HepG2 (cell line): ENCODE measurements at regions not wholly inside any gene's neighbourhood (a gene's known extent, or its start where the extent isn't known, plus 50 kb on each side); places are given as distances from the start of the nearest gene placed in this dataset.

ENCODE experiments used
- ATAC-seq: fragments of 200-7000 bp; cut with Tn5 transposase; 3 replicates; pipeline ENCODE4 v1.9.1; 2020; ENCODE audit warnings: mild to moderate bottlenecking, moderate library complexity
- BruUV-seq: library from RNA; stranded (reverse); fragments of 400-500 nt; replicated peaks from 2 replicates; lab custom pipeline; 2021; lab: Mats Ljungman, UMichigan
- CTCF ChIA-PET: fragments of 300-600 bp; formaldehyde crosslinking; extraction: SDS; loops from one replicate; lab custom pipeline; 2021; ENCODE audit warnings: low total read pairs, inconsistent platforms, low intra/inter-chr PET ratio; lab: Yijun Ruan, JAX
- POLR2A ChIA-PET: fragments of 350-600 bp; sonication (Branson Sonifier 250); formaldehyde crosslinking; loops from one replicate; lab custom pipeline; 2020; ENCODE audit warnings: antibody characterized with exemption, inconsistent platforms; lab: Yijun Ruan, JAX
- DNase-seq: peaks from one replicate; pipeline ENCODE4 v3.0.0-alpha.2; 2015; ENCODE audit warnings: low spot score
- FAIRE-seq: peaks from 3 replicates; lab custom pipeline; 2011; peaks lifted over from hg19 to GRCh38; lab: Jason Lieb, UNC
- H2AFZ ChIP-seq: one replicate; pipeline ENCODE4 v1.6.1; 2011; ENCODE audit warnings: low read length, inconsistent platforms
- H3K27ac ChIP-seq: fragments of 300-600 bp; 3 replicates; pipeline ENCODE4 v1.8.0; 2011; ENCODE audit warnings: mixed run types, mild to moderate bottlenecking, mixed read lengths, low read length, inconsistent platforms; ENCODE audit not compliant: insufficient read depth; ENCODE audit errors: extremely low read length
- H3K27me3 ChIP-seq, 2 experiments: fragments of 200-600 bp in 1 of 2; 2 replicates in 1 of 2; 3 replicates in 1 of 2; pipeline versions ENCODE4 v1.6.0 to v1.8.0; 2011; ENCODE audit warnings: low read length in 2 of 2, mild to moderate bottlenecking in 2 of 2, moderate library complexity in 2 of 2, inconsistent platforms in 1 of 2; ENCODE audit not compliant: insufficient read depth in 2 of 2, control insufficient read depth in 1 of 2
- H3K36me3 ChIP-seq, 2 experiments: fragments of 200-600 bp in 1 of 2; replicated peaks in 1 of 2; 2 replicates in 1 of 2; 3 replicates in 1 of 2; pipeline versions ENCODE4 v1.5.1 to v1.8.0; 2011; ENCODE audit warnings: low read length in 2 of 2, inconsistent platforms in 1 of 2; ENCODE audit not compliant: insufficient read depth in 2 of 2, control insufficient read depth in 1 of 2
- H3K4me1 ChIP-seq: 2 replicates; pipeline ENCODE4 v1.5.1; 2012; ENCODE audit warnings: low read length, inconsistent platforms; ENCODE audit not compliant: insufficient read depth
- H3K4me2 ChIP-seq: 2 replicates; pipeline ENCODE4 v1.6.0; 2011; ENCODE audit warnings: low read depth, low read length, inconsistent platforms
- H3K4me3 ChIP-seq, 3 experiments: fragments of 200-600 bp in 1 of 3; sonication (generic), shearing (Covaris generic) in 1 of 3; replicated peaks in 1 of 3; 2 replicates each; pipeline ENCODE4 v1.5.1; 2011 to 2016; ENCODE audit warnings: low read length in 3 of 3, inconsistent platforms in 2 of 3, low read depth in 2 of 3, mild to moderate bottlenecking in 2 of 3, control low read depth in 1 of 3, mixed read lengths in 1 of 3; ENCODE audit not compliant: insufficient read depth in 1 of 3
- H3K79me2 ChIP-seq: one replicate; pipeline ENCODE4 v1.6.1; 2011; ENCODE audit warnings: low read length, inconsistent platforms; ENCODE audit not compliant: insufficient read depth
- H3K9ac ChIP-seq: 2 replicates; pipeline ENCODE4 v1.6.0; 2011; ENCODE audit warnings: mild to moderate bottlenecking, low read depth, low read length, inconsistent platforms; ENCODE audit not compliant: insufficient read depth
- H3K9me3 ChIP-seq: 2 replicates; pipeline ENCODE4 v1.5.1; 2012; ENCODE audit warnings: mild to moderate bottlenecking, low read length
- H4K20me1 ChIP-seq: 2 replicates; pipeline ENCODE4 v1.6.0; 2011; ENCODE audit warnings: inconsistent platforms, mild to moderate bottlenecking, low read length, moderate library complexity; ENCODE audit not compliant: insufficient read depth
- GABPA ChIP-seq, 2 experiments: IDR thresholded peaks; 2 replicates each; pipeline ENCODE4 v1.6.1; 2011 to 2016; ENCODE audit warnings: low read depth in 2 of 2, low read length in 1 of 2, missing biosample characterization in 1 of 2, missing genetic modification characterization in 1 of 2
- HCFC1 ChIP-seq: fragments of 150-350 bp; IDR thresholded peaks from 2 replicates; pipeline ENCODE4 v1.6.1; 2014; ENCODE audit warnings: low read depth, low read length
- TARDBP ChIP-seq: sonication (generic); formaldehyde crosslinking; IDR thresholded peaks from 2 replicates; pipeline ENCODE4 v1.8.0; 2022; ENCODE audit warnings: mild to moderate bottlenecking, missing genetic modification reagents
- ZNF256 ChIP-seq: sonication (generic); formaldehyde crosslinking; conservative IDR thresholded peaks from 2 replicates; pipeline ENCODE4 v1.4.0; 2020; ENCODE audit warnings: missing genetic modification reagents
- ZNF431 ChIP-seq: sonication (generic); formaldehyde crosslinking; IDR thresholded peaks from 2 replicates; pipeline ENCODE4 v1.9.0; 2022; ENCODE audit warnings: missing genetic modification reagents, low read depth, mild to moderate bottlenecking, borderline replicate concordance
- ZNF44 ChIP-seq: sonication (generic); formaldehyde crosslinking; IDR thresholded peaks from 2 replicates; pipeline ENCODE4 v1.5.1; 2020; ENCODE audit warnings: mild to moderate bottlenecking, missing genetic modification reagents
- ZNF549 ChIP-seq: sonication (generic); formaldehyde crosslinking; IDR thresholded peaks from 2 replicates; pipeline ENCODE4 v1.5.0; 2020; ENCODE audit warnings: missing genetic modification reagents
- ZNF570 ChIP-seq: sonication (generic); formaldehyde crosslinking; IDR thresholded peaks from 2 replicates; pipeline ENCODE4 v1.4.0; 2020; ENCODE audit warnings: mild to moderate bottlenecking, missing genetic modification reagents, borderline replicate concordance
- ZNF605 ChIP-seq: sonication (generic); formaldehyde crosslinking; IDR thresholded peaks from 2 replicates; pipeline ENCODE4 v1.8.0; 2022; ENCODE audit warnings: mild to moderate bottlenecking, missing genetic modification reagents
- WGBS: methylation state at CpG from one replicate; pipeline ENCODE4 v1.1.6; 2017; ENCODE audit warnings: low lambda C conversion rate; 5-methylcytosine and 5-hydroxymethylcytosine counted together
- in situ Hi-C: cut with HindIII; loops from 2 replicates; pipeline ENCODE4 v1.10.0; 2017; ENCODE audit warnings: low pct_unique_long_range_greater_than_20kb; ENCODE audit not compliant: extremely low pct_ligation_motif_present
- intact Hi-C: fragments of 100-400 bp; cut with micrococcal nuclease; formaldehyde crosslinking; loops from one replicate; pipeline ENCODE4 v1.10.0; 2022; ENCODE audit not compliant: unreplicated experiment
- TF ChIP-seq, protein P1 (sequence below): sonication (generic); formaldehyde crosslinking; IDR thresholded peaks from 2 replicates; pipeline ENCODE4 v1.4.0; 2020; ENCODE audit warnings: mild to moderate bottlenecking, missing genetic modification reagents, borderline replicate concordance

DNA sequence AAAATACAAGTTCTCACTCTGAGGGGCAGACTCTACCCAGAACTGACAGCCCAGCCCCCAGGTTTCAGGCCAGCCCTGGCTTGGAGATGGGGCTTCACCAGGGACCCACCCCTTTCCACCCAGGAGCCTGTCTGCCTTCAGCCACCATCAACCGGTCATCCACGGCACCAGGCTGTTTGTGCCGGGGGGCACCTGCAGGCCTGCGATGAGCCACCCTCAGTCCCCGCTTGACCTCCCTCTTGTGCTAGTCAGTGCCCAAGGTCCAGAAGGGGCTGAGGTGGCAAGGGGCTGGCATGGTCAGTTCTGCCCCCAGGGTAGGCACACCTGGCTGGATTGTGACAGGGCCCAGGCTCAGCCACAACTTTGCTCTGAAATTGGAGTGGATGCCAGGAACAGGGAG, 82.1 kb downstream of the ADRA2C start:
- Histone ChIP-seq H3K27me3 (peaks cover 0 to 38% of the 10 kb centered on the region in 2 experiments; a peak in 4 of 5 replicates), H3K9me3 (peaks cover 9% of the 10 kb centered on the region), H2AFZ (no peak overlapping the region), H3K4me3 (no peak overlapping the region), H3K4me1 (no peaks in the 10 kb centered on the region), H3K4me2 (no peak overlapping the region), H3K79me2 (no peaks in the 10 kb centered on the region), H3K36me3 (no peaks in the 10 kb centered on the region), H3K9ac (no peak overlapping the region), H3K27ac (no peak overlapping the region), H4K20me1 (no peaks in the 10 kb centered on the region)
- no peak for ATAC-seq
- DNase-seq, result no peak
- no TSS peak for BruUV-seq
- ChIA-PET POLR2A (no interaction called here), CTCF (no interaction called here)
- WGBS, result no CpG with 5 or more reads among the region's 5 CpGs
- no peak for FAIRE-seq
- intact Hi-C loops (no loop called here), in situ Hi-C loops (no loop called here)
- TF ChIP-seq HCFC1 (no peak), ZNF605 (CRISPR knock-in tag) (no peak), TARDBP (CRISPR knock-in tag) (no peak), ZNF44 (CRISPR knock-in tag) (no peak), GABPA (IDR thresholded peaks at IDR 0.05; ENCODE audit: low read depth, low read length) (no peak), GABPA (CRISPR knock-in tag; IDR thresholded peaks at IDR 0.05; ENCODE audit: low read depth) (no peak), ZNF549 (CRISPR knock-in tag) (no peak), ZNF570 (CRISPR knock-in tag) (no peak), ZNF256 (no peak), ZNF431 (CRISPR knock-in tag) (no peak)
- TF ChIP-seq, protein P1, sequence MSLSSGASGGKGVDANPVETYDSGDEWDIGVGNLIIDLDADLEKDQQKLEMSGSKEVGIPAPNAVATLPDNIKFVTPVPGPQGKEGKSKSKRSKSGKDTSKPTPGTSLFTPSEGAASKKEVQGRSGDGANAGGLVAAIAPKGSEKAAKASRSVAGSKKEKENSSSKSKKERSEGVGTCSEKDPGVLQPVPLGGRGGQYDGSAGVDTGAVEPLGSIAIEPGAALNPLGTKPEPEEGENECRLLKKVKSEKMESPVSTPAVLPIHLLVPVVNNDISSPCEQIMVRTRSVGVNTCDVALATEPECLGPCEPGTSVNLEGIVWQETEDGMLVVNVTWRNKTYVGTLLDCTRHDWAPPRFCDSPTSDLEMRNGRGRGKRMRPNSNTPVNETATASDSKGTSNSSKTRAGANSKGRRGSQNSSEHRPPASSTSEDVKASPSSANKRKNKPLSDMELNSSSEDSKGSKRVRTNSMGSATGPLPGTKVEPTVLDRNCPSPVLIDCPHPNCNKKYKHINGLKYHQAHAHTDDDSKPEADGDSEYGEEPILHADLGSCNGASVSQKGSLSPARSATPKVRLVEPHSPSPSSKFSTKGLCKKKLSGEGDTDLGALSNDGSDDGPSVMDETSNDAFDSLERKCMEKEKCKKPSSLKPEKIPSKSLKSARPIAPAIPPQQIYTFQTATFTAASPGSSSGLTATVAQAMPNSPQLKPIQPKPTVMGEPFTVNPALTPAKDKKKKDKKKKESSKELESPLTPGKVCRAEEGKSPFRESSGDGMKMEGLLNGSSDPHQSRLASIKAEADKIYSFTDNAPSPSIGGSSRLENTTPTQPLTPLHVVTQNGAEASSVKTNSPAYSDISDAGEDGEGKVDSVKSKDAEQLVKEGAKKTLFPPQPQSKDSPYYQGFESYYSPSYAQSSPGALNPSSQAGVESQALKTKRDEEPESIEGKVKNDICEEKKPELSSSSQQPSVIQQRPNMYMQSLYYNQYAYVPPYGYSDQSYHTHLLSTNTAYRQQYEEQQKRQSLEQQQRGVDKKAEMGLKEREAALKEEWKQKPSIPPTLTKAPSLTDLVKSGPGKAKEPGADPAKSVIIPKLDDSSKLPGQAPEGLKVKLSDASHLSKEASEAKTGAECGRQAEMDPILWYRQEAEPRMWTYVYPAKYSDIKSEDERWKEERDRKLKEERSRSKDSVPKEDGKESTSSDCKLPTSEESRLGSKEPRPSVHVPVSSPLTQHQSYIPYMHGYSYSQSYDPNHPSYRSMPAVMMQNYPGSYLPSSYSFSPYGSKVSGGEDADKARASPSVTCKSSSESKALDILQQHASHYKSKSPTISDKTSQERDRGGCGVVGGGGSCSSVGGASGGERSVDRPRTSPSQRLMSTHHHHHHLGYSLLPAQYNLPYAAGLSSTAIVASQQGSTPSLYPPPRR (CRISPR knock-in tag), result no peak
